GM12891 (cell line): ENCODE measurements at regions not wholly inside any gene's neighbourhood (a gene's known extent, or its start where the extent isn't known, plus 50 kb on each side); places are given as distances from the start of the nearest gene placed in this dataset.

Source experiments
- POLR2A ChIP-seq: IDR thresholded peaks from 2 replicates; pipeline ENCODE4 v1.6.1; 2011; ENCODE audit warnings: low read depth, low read length, control low read depth
- POLR2AphosphoS5 ChIP-seq: IDR thresholded peaks from 2 replicates; pipeline ENCODE4 v1.6.1; 2011; ENCODE audit warnings: low read depth, low read length, control low read depth
- SPI1 ChIP-seq: IDR thresholded peaks from 2 replicates; pipeline ENCODE4 v1.6.1; 2011; ENCODE audit warnings: low read depth, low read length, control low read depth
- TAF1 ChIP-seq: IDR thresholded peaks from 2 replicates; pipeline ENCODE4 v1.6.1; 2011; ENCODE audit warnings: low read depth, low read length, control low read depth

DNA sequence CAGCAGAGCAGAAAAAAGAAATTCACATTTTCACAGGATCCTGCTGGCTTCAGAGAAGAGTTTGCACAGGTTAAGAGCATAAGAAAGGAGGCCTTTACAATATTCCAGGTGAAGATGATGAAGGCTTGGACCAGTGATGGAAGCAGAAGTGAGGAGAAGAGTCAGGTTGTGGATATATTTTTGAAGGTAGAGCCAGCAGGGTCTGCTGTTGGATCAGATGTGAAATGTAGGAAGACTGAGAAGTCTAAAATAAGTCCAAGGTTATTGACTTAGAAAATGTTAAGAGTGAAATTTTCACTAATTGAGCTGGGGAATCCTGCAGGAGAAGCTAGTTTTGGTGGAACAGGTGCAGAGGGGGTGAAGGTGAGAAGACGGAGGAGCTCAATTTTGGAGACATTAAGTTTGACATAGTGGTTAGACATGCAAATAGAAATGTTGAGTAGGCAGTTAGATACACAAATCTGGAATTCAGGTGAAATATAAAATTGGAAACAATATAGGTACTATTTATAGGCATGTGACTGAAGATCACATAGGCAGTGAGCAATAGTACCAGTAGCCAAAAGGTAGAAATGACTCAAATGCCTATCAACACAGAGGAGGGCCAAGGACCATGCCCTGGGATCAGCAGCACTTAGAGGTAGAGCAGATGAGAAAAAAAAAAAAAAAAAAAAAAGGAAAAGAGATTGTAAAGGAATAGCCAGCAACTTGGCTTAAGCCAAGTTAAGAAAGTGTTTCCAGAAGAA lies 252.0 kb downstream of the AASDHPPT start:
- TF ChIP-seq TAF1 = no peak
- no peak for TF ChIP-seq POLR2A
- no peak for TF ChIP-seq POLR2AphosphoS5
- TF ChIP-seq SPI1 = no peak
